Colonic mucosa (tissue), 4 donors: ENCODE measurements at regions not wholly inside any gene's neighbourhood (a gene's known extent, or its start where the extent isn't known, plus 50 kb on each side); places are given as distances from the start of the nearest gene placed in this dataset.
"Not testable (repeated sequence)": the region's sequence is repeated elsewhere in the genome, so short reads cannot be mapped to it uniquely, and the experiment has no call there.

Experiments
- DNase-seq: peaks from one replicate; pipeline ENCODE4 v3.0.0-alpha.2; 2020
- H3K27ac ChIP-seq: fragments of 200-600 bp; one replicate; pipeline ENCODE4 v1.8.0; 2021
- H3K27me3 ChIP-seq: fragments of 200-600 bp; one replicate; pipeline ENCODE4 v1.8.0; 2021
- H3K36me3 ChIP-seq: fragments of 200-600 bp; one replicate; pipeline ENCODE4 v1.8.0; 2021
- H3K4me1 ChIP-seq: fragments of 200-600 bp; one replicate; pipeline ENCODE4 v1.8.0; 2021; ENCODE audit warnings: mild to moderate bottlenecking
- H3K4me3 ChIP-seq: fragments of 200-600 bp; one replicate; pipeline ENCODE4 v1.8.0; 2021
- H3K9ac ChIP-seq, 2 donors: one replicate each; pipeline ENCODE4 v1.7.0; 2013; ENCODE audit warnings: control low read depth in 2 of 2, low read depth in 2 of 2, low read length in 2 of 2
- H3K9me3 ChIP-seq: fragments of 200-600 bp; one replicate; pipeline ENCODE4 v1.8.0; 2021
- CTCF ChIP-seq: fragments of 200-600 bp; IDR thresholded peaks from one replicate; pipeline ENCODE4 v1.8.0; 2022; ENCODE audit warnings: antibody characterized with exemption, mild to moderate bottlenecking
- intact Hi-C: fragments of 100-400 bp; cut with DNase I; formaldehyde crosslinking; loops from one replicate; pipeline ENCODE4 v1.14.1; 2022
- donor health status: healthy.
- donor health status: DM: no; HTN: no; CAD: no.
- donor health status: DM: no; HTN: no; CAD: no.

- Histone ChIP-seq H3K27ac (no peak overlapping the region), H3K36me3 (no peaks in the 10 kb centered on the region), H3K4me3 (no peak overlapping the region), H3K27me3 (no peaks in the 10 kb centered on the region), H3K9me3 (no peaks in the 10 kb centered on the region), H3K4me1 (no peaks in the 10 kb centered on the region), H3K9ac (no peak overlapping the region)
- intact Hi-C loops = no loop called here
- DNase-seq = no peak
- no peak for TF ChIP-seq CTCF
Measured at GRCh38 chr6:68059899-68060298, 575.2 kb upstream of the ADGRB3 start.

- Histone ChIP-seq H3K9me3 (no peaks in the 10 kb centered on the region), H3K4me1 (no peaks in the 10 kb centered on the region), H3K4me3 (no peak overlapping the region), H3K36me3 (no peaks in the 10 kb centered on the region), H3K27ac (no peak overlapping the region), H3K27me3 (no peaks in the 10 kb centered on the region), H3K9ac (no peak overlapping the region)
- DNase-seq = no peak
- TF ChIP-seq CTCF = no peak
- intact Hi-C loops = no loop called here
Measured at GRCh38 chr6:68059261-68059660, 575.8 kb upstream of the ADGRB3 start.

- H3K4me1 ChIP-seq, H3K9me3 ChIP-seq, DNase-seq, H3K27ac ChIP-seq, H3K36me3 ChIP-seq, H3K27me3 ChIP-seq, intact Hi-C loops, H3K9ac ChIP-seq, H3K4me3 ChIP-seq: not testable (repeated sequence)
Measured at GRCh38 chr6:68056596-68056995, 578.5 kb upstream of the ADGRB3 start.

GRCh38 chr6:68054756-68055155 is 580.3 kb upstream of the ADGRB3 start:
- Histone ChIP-seq H3K4me3 (no peak overlapping the region), H3K27ac (no peak overlapping the region), H3K4me1 (no peaks in the 10 kb centered on the region), H3K9me3 (no peaks in the 10 kb centered on the region), H3K9ac (no peak overlapping the region), H3K36me3 (no peaks in the 10 kb centered on the region), H3K27me3 (no peaks in the 10 kb centered on the region)
- DNase-seq = no peak
- intact Hi-C loops = no loop called here
- TF ChIP-seq CTCF = no peak

- no peaks in the 10 kb centered on the region for H3K9me3 ChIP-seq
- H3K9ac ChIP-seq = no peak overlapping the region
- no peak for TF ChIP-seq CTCF
- H3K27me3 ChIP-seq = no peaks in the 10 kb centered on the region
- no peak overlapping the region for H3K4me3 ChIP-seq
- no peaks in the 10 kb centered on the region for H3K36me3 ChIP-seq
- DNase-seq = no peak
- no peaks in the 10 kb centered on the region for H3K4me1 ChIP-seq
- intact Hi-C loops = no loop called here
- H3K27ac ChIP-seq = no peak overlapping the region
Measured at GRCh38 chr6:68053805-68054373, 581.2 kb upstream of the ADGRB3 start.

GRCh38 chr6:68052234-68052633 is 582.8 kb upstream of the ADGRB3 start:
- H3K4me3 ChIP-seq = no peak overlapping the region
- H3K27me3 ChIP-seq = no peaks in the 10 kb centered on the region
- no peak for DNase-seq
- no peak overlapping the region for H3K9ac ChIP-seq
- H3K27ac ChIP-seq = no peak overlapping the region
- H3K36me3 ChIP-seq = no peaks in the 10 kb centered on the region
- no peaks in the 10 kb centered on the region for H3K9me3 ChIP-seq
- intact Hi-C loops = no loop called here
- no peak for TF ChIP-seq CTCF
- no peaks in the 10 kb centered on the region for H3K4me1 ChIP-seq
